ENCODE measurements at regions not wholly inside any gene's neighbourhood (a gene's known extent, or its start where the extent isn't known, plus 50 kb on each side); places are given as distances from the start of the nearest gene placed in this dataset.

DNA sequence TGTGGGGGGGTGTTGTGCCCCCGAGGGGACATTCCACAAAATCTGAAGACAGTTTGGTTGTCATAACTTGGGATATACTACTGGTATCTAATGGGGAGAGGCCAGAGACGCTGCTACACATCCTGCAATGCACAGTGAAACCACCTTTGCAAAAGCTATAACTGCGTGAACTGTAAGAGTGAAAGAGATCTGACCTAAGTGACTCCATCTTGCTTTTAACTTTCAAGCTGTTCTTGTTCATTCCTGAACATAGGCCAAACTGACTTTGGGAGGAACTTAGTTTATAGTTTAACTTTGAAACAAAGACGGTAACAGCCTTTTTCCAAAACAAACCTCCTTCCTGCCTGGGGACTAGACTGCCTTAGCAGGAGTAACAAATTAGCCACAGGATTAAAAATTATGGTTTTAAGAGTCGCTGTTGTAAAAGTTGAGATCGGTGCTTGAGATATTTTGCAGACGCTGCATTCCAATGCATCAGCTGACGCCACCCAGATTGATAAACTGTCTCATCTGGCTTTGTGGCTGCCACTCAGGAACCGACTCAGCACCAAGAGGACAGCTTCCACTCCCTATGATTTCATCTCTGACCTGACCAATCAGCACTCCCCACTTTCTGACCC lies 70.9 kb downstream of the ATXN3L start:
- CTCF ChIA-PET = no interaction called here
- POLR2A ChIA-PET = no interaction called here
- TF ChIP-seq, protein P1, sequence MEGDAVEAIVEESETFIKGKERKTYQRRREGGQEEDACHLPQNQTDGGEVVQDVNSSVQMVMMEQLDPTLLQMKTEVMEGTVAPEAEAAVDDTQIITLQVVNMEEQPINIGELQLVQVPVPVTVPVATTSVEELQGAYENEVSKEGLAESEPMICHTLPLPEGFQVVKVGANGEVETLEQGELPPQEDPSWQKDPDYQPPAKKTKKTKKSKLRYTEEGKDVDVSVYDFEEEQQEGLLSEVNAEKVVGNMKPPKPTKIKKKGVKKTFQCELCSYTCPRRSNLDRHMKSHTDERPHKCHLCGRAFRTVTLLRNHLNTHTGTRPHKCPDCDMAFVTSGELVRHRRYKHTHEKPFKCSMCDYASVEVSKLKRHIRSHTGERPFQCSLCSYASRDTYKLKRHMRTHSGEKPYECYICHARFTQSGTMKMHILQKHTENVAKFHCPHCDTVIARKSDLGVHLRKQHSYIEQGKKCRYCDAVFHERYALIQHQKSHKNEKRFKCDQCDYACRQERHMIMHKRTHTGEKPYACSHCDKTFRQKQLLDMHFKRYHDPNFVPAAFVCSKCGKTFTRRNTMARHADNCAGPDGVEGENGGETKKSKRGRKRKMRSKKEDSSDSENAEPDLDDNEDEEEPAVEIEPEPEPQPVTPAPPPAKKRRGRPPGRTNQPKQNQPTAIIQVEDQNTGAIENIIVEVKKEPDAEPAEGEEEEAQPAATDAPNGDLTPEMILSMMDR (IDR thresholded peaks at IDR 0.05) = no peak
- TF ChIP-seq, protein P2, sequence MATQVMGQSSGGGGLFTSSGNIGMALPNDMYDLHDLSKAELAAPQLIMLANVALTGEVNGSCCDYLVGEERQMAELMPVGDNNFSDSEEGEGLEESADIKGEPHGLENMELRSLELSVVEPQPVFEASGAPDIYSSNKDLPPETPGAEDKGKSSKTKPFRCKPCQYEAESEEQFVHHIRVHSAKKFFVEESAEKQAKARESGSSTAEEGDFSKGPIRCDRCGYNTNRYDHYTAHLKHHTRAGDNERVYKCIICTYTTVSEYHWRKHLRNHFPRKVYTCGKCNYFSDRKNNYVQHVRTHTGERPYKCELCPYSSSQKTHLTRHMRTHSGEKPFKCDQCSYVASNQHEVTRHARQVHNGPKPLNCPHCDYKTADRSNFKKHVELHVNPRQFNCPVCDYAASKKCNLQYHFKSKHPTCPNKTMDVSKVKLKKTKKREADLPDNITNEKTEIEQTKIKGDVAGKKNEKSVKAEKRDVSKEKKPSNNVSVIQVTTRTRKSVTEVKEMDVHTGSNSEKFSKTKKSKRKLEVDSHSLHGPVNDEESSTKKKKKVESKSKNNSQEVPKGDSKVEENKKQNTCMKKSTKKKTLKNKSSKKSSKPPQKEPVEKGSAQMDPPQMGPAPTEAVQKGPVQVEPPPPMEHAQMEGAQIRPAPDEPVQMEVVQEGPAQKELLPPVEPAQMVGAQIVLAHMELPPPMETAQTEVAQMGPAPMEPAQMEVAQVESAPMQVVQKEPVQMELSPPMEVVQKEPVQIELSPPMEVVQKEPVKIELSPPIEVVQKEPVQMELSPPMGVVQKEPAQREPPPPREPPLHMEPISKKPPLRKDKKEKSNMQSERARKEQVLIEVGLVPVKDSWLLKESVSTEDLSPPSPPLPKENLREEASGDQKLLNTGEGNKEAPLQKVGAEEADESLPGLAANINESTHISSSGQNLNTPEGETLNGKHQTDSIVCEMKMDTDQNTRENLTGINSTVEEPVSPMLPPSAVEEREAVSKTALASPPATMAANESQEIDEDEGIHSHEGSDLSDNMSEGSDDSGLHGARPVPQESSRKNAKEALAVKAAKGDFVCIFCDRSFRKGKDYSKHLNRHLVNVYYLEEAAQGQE (IDR thresholded peaks at IDR 0.05; ENCODE audit: insufficient read depth in 1 of 2, low read depth in 2 of 2, low read length in 1 of 2) = no peak
- TF ChIP-seq SIN3A (IDR thresholded peaks at IDR 0.05; ENCODE audit: borderline replicate concordance, insufficient read depth, low read depth, low read length) (no peak), POLR2AphosphoS5 (IDR thresholded peaks at IDR 0.05; ENCODE audit: low read depth, low read length) (no peak), TCF7L2 (IDR thresholded peaks at IDR 0.05; ENCODE audit: low read depth, low read length) (no peak)
- no peaks in the 10 kb centered on the region for H3K9me3 ChIP-seq (ENCODE audit: control insufficient read depth, insufficient read depth, low read depth, low read length)
- intact Hi-C loops (cut with micrococcal nuclease; ENCODE audit: unreplicated experiment) (no loop called here), in situ Hi-C loops (cut with HindIII; ENCODE audit: low pct_unique_long_range_greater_than_20kb, low sequenced_read_pairs) (no loop called here)
- DNase-seq (ENCODE audit: low read depth, low spot score) (no peak), ATAC-seq (no peak)
- no peaks in the 10 kb centered on the region for H3K4me1 ChIP-seq (ENCODE audit: control insufficient read depth, insufficient read depth, low read length)
- BruUV-seq (replicated peaks) = no TSS peak
- no peak overlapping the region for H3K4me3 ChIP-seq (ENCODE audit: low read depth in 2 of 2, low read length in 2 of 2)
- H3K27me3 ChIP-seq (ENCODE audit: control insufficient read depth, insufficient read depth, low read length) = no peaks in the 10 kb centered on the region
- H3K27ac ChIP-seq (ENCODE audit: low read length) = no peak overlapping the region
- H3K36me3 ChIP-seq (ENCODE audit: control insufficient read depth, insufficient read depth, low read length) = no peaks in the 10 kb centered on the region

DNA sequence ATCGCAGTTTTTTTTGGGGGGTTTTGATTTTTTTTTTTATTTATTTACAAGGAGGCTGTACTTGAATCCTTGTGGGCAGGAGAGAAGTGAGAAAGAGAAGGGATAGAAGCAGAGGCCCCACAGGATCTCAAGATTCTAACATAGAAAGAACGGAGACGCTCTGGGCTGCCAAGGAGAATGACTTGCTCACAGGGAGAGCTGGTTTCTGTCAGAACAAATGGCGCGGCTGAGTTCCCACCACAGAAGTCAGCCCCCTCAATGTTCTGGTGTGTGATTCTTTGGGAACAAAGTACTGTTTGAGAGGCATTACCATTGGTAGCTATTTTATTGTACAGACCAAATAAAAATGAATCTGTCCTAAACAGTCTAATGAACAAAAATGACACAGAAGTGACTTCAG lies 80.6 kb downstream of the ATXN3L start:
- ATAC-seq (no peak), DNase-seq (ENCODE audit: low read depth, low spot score) (no peak)
- H3K4me1 ChIP-seq (ENCODE audit: control insufficient read depth, insufficient read depth, low read length) = no peaks in the 10 kb centered on the region
- H3K27ac ChIP-seq (ENCODE audit: low read length) = no peak overlapping the region
- no peaks in the 10 kb centered on the region for H3K9me3 ChIP-seq (ENCODE audit: control insufficient read depth, insufficient read depth, low read depth, low read length)
- POLR2A ChIA-PET = no interaction called here
- in situ Hi-C loops (cut with HindIII; ENCODE audit: low pct_unique_long_range_greater_than_20kb, low sequenced_read_pairs) (no loop called here), intact Hi-C loops (cut with micrococcal nuclease; ENCODE audit: unreplicated experiment) (no loop called here)
- H3K4me3 ChIP-seq (ENCODE audit: low read depth in 2 of 2, low read length in 2 of 2) = no peak overlapping the region
- H3K27me3 ChIP-seq (ENCODE audit: control insufficient read depth, insufficient read depth, low read length) = no peaks in the 10 kb centered on the region
- TF ChIP-seq, protein P2 (IDR thresholded peaks at IDR 0.05; ENCODE audit: insufficient read depth in 1 of 2, low read depth in 2 of 2, low read length in 1 of 2) = no peak
- TF ChIP-seq TCF7L2 (IDR thresholded peaks at IDR 0.05; ENCODE audit: low read depth, low read length) (no peak), POLR2AphosphoS5 (IDR thresholded peaks at IDR 0.05; ENCODE audit: low read depth, low read length) (no peak), SIN3A (IDR thresholded peaks at IDR 0.05; ENCODE audit: borderline replicate concordance, insufficient read depth, low read depth, low read length) (no peak)
- TF ChIP-seq, protein P1 (IDR thresholded peaks at IDR 0.05) = no peak
- H3K36me3 ChIP-seq (ENCODE audit: control insufficient read depth, insufficient read depth, low read length) = no peaks in the 10 kb centered on the region
- CTCF ChIA-PET = no interaction called here
- BruUV-seq (replicated peaks) = no TSS peak
